ENCODE measurements at regions not wholly inside any gene's neighbourhood (a gene's known extent, or its start where the extent isn't known, plus 50 kb on each side); places are given as distances from the start of the nearest gene placed in this dataset.

DNA sequence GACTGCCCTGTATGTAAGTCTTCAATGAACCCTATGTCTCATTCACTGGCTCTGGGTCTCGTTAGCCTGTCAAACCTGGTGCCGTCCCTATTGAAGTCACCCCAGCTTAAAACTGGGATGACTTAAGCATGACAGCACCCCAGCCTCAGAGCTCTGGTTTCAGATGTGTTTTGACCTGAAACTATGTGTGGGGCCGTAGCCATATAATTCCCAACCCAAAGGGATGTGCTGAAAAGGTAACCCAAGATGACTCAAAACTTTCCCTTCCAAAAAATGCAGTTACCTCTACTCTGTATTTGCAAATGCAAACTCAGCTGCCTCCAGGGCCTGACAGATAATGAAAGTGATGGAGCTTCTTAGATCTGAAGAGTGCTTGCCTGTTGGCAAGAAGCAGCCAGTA is 478.3 kb upstream of the ERCC4 start:
- TF ChIP-seq, protein P1, sequence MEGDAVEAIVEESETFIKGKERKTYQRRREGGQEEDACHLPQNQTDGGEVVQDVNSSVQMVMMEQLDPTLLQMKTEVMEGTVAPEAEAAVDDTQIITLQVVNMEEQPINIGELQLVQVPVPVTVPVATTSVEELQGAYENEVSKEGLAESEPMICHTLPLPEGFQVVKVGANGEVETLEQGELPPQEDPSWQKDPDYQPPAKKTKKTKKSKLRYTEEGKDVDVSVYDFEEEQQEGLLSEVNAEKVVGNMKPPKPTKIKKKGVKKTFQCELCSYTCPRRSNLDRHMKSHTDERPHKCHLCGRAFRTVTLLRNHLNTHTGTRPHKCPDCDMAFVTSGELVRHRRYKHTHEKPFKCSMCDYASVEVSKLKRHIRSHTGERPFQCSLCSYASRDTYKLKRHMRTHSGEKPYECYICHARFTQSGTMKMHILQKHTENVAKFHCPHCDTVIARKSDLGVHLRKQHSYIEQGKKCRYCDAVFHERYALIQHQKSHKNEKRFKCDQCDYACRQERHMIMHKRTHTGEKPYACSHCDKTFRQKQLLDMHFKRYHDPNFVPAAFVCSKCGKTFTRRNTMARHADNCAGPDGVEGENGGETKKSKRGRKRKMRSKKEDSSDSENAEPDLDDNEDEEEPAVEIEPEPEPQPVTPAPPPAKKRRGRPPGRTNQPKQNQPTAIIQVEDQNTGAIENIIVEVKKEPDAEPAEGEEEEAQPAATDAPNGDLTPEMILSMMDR (IDR thresholded peaks at IDR 0.05): no peak
- TF ChIP-seq POLR2A (IDR thresholded peaks at IDR 0.05): no peak
